Prostate gland (tissue), 2 donors: ENCODE measurements at regions not wholly inside any gene's neighbourhood (a gene's known extent, or its start where the extent isn't known, plus 50 kb on each side); places are given as distances from the start of the nearest gene placed in this dataset.

Experiments
- DNase-seq: peaks from one replicate; pipeline ENCODE4 v3.0.0-alpha.2; 2019; ENCODE audit warnings: low spot score
- H3K27ac ChIP-seq, 2 donors: fragments of 200-600 bp; sonication (generic); 2 replicates each; pipeline ENCODE4 v1.5.1; 2017 to 2019
- H3K27me3 ChIP-seq: fragments of 200-600 bp; sonication (generic); replicated peaks from 2 replicates; pipeline ENCODE4 v1.5.1; 2019; ENCODE audit not compliant: insufficient read depth
- H3K36me3 ChIP-seq, 2 donors: fragments of 200-600 bp; sonication (generic); 1 replicate in 1 of 2; 2 replicates in 1 of 2; pipeline versions ENCODE4 v1.5.1 to v1.8.1; 2017 to 2019
- H3K4me1 ChIP-seq: fragments of 200-600 bp; sonication (generic); replicated peaks from 2 replicates; pipeline ENCODE4 v1.5.1; 2019
- H3K4me3 ChIP-seq, 2 donors: fragments of 200-600 bp; sonication (generic); 2 replicates each; pipeline ENCODE4 v1.5.1; 2017 to 2019
- H3K9me3 ChIP-seq: fragments of 200-600 bp; sonication (generic); 2 replicates; pipeline ENCODE4 v1.5.1; 2017
- CTCF ChIP-seq, 4 experiments: fragments of 200-600 bp in 2 of 4; fragments of 450-650 bp in 2 of 4; sonication (generic) in 2 of 4; IDR thresholded peaks; 1 replicate in 3 of 4; 2 replicates in 1 of 4; pipeline ENCODE4 v1.5.1; 2016 to 2019; ENCODE audit warnings: antibody characterized with exemption in 4 of 4, mild to moderate bottlenecking in 2 of 4, moderate library complexity in 2 of 4
- POLR2A ChIP-seq: fragments of 450-650 bp; IDR thresholded peaks from one replicate; pipeline ENCODE4 v1.6.1; 2016; ENCODE audit warnings: antibody characterized with exemption, mild to moderate bottlenecking
- POLR2AphosphoS5 ChIP-seq: sonication (generic); formaldehyde crosslinking; IDR thresholded peaks from one replicate; pipeline ENCODE4 v1.6.1; 2017; ENCODE audit warnings: antibody characterized with exemption
- WGBS: methylation state at CpG from one replicate; pipeline ENCODE4 v1.1.5; 2018; 5-methylcytosine and 5-hydroxymethylcytosine counted together
- intact Hi-C: fragments of 100-400 bp; cut with DNase I; formaldehyde crosslinking; loops from one replicate; pipeline ENCODE4 v1.14.2; 2022

- H3K4me3 ChIP-seq = no peak overlapping the region
- TF ChIP-seq POLR2AphosphoS5 = no peak
- H3K36me3 ChIP-seq = no peaks in the 10 kb centered on the region
- 91% methylated on average over 9 of the region's 9 CpGs for WGBS
- no peak overlapping the region for H3K27ac ChIP-seq
- intact Hi-C loops = no loop called here
- H3K27me3 ChIP-seq = no peaks in the 10 kb centered on the region
- no peaks in the 10 kb centered on the region for H3K4me1 ChIP-seq
- no peak for DNase-seq
- no peaks in the 10 kb centered on the region for H3K9me3 ChIP-seq
Measured at GRCh38 chr1:87206044-87206831, 122.4 kb upstream of the LMO4 start.

- no peak overlapping the region for H3K4me3 ChIP-seq
- no peaks in the 10 kb centered on the region for H3K36me3 ChIP-seq
- H3K9me3 ChIP-seq = no peaks in the 10 kb centered on the region
- no peaks in the 10 kb centered on the region for H3K27me3 ChIP-seq
- no peak for TF ChIP-seq POLR2AphosphoS5
- TF ChIP-seq POLR2A = no peak
- TF ChIP-seq CTCF (IDR thresholded peaks at IDR 0.05) = no peak
- no peak for DNase-seq
- intact Hi-C loops = no loop called here
- no peak overlapping the region for H3K27ac ChIP-seq
- 93% methylated on average over 2 of the region's 2 CpGs for WGBS
- no peaks in the 10 kb centered on the region for H3K4me1 ChIP-seq
Measured at GRCh38 chr1:87208080-87208479, 120.6 kb upstream of the LMO4 start.

GRCh38 chr1:87208931-87209330, 119.7 kb upstream of the LMO4 start:
- H3K27ac ChIP-seq = no peak overlapping the region
- intact Hi-C loops = no loop called here
- no peaks in the 10 kb centered on the region for H3K27me3 ChIP-seq
- H3K4me3 ChIP-seq = no peak overlapping the region
- TF ChIP-seq CTCF (IDR thresholded peaks at IDR 0.05) (no peak), POLR2A (no peak), POLR2AphosphoS5 (no peak)
- H3K9me3 ChIP-seq = no peaks in the 10 kb centered on the region
- 86% methylated on average over 4 of the region's 4 CpGs for WGBS
- no peak for DNase-seq
- H3K4me1 ChIP-seq = no peaks in the 10 kb centered on the region
- no peaks in the 10 kb centered on the region for H3K36me3 ChIP-seq

- H3K9me3 ChIP-seq = no peaks in the 10 kb centered on the region
- WGBS = 91% methylated on average over 3 of the region's 3 CpGs
- no peak for DNase-seq
Measured at GRCh38 chr1:87210151-87210550, 118.5 kb upstream of the LMO4 start.

More at GRCh38 chr1:87210151-87210550, 118.5 kb upstream of the LMO4 start:
- no peaks in the 10 kb centered on the region for H3K36me3 ChIP-seq
- no peaks in the 10 kb centered on the region for H3K4me1 ChIP-seq
- intact Hi-C loops = no loop called here
- H3K27ac ChIP-seq = no peak overlapping the region
- no peaks in the 10 kb centered on the region for H3K27me3 ChIP-seq
- TF ChIP-seq CTCF (IDR thresholded peaks at IDR 0.05) (no peak), POLR2A (no peak), POLR2AphosphoS5 (no peak)
- no peak overlapping the region for H3K4me3 ChIP-seq
